ENCODE measurements at regions not wholly inside any gene's neighbourhood (a gene's known extent, or its start where the extent isn't known, plus 50 kb on each side); places are given as distances from the start of the nearest gene placed in this dataset.

DNA sequence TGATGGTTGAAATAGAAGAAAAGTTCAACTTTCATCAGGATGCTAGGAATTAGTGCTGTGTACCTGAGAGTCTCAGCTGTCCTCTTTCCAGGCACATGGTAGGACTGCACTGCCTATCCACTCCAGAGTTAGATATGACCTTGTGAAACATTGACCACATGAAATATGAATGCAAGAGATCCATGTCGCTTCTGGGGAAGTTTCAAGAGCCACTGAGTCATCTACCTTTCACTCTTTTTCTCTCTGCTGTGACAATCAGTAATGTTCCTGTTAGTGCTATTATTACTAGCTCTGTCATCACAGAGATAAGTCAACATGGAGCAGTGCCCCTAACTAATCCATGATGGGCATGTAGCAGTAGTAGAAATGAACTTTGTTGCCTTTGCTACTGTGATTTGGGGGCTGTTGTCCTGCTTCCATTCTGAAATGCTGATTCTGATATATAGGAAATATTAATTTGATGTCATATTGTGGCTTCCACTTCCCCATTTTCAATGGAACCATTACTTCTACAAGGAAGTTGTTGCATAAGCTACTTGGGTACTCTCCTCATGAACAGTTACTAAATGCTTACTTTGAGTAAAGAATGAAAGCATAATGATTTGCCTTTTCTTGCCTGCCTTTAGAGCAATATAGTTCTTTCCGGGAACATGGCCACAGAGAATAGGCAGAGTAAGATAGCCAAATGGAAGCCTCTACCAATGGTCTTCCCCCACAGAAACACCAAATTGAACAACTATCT lies 192.8 kb upstream of the ZNF521 start:
- no peaks in the 10 kb centered on the region for H4K20me1 ChIP-seq (ENCODE audit: control insufficient read depth, extremely low read depth, insufficient read depth, low read length)
- H3K79me2 ChIP-seq (ENCODE audit: control insufficient read depth, insufficient read depth, low read length): no peaks in the 10 kb centered on the region
- H3K36me3 ChIP-seq (ENCODE audit: control insufficient read depth in 2 of 2, extremely low read depth in 1 of 2, insufficient read depth in 2 of 2, low read length in 2 of 2): no peaks in the 10 kb centered on the region
- H3K4me2 ChIP-seq (ENCODE audit: control insufficient read depth, extremely low read depth, insufficient read depth, low read depth, low read length): no peak overlapping the region
- no peak for TF ChIP-seq CTCF (optimal IDR thresholded peaks at IDR 0.05 in 1 of 3, IDR thresholded peaks at IDR 0.05 in 1 of 3, conservative IDR thresholded peaks at IDR 0.05 in 1 of 3; ENCODE audit: extremely low read depth in 1 of 3, insufficient read depth in 2 of 3, low read length in 3 of 3)
- no peak for TF ChIP-seq EZH2 (IDR thresholded peaks at IDR 0.05; ENCODE audit: low read length)
- dilution Hi-C loops (cut with MboI; ENCODE audit: extremely low pct_ligation_motif_present, low sequenced_read_pairs): no loop called here
- no peaks in the 10 kb centered on the region for H3K9me1 ChIP-seq (ENCODE audit: control insufficient read depth, extremely low read depth, insufficient read depth, low read length)
- H3K4me3 ChIP-seq (ENCODE audit: control insufficient read depth in 2 of 3, extremely low read depth in 1 of 3, insufficient read depth in 2 of 3, low read depth in 1 of 3, low read length in 3 of 3): no peak overlapping the region
- H3K9me3 ChIP-seq (ENCODE audit: control insufficient read depth, low read depth, low read length): no peaks in the 10 kb centered on the region
- no peaks in the 10 kb centered on the region for H3K4me1 ChIP-seq (ENCODE audit: control insufficient read depth, extremely low read depth, insufficient read depth, low read length)
- H3K9ac ChIP-seq (ENCODE audit: control insufficient read depth, extremely low read depth, insufficient read depth, low read length): no peak overlapping the region
- no peak overlapping the region for H3K27ac ChIP-seq (ENCODE audit: control insufficient read depth, insufficient read depth, low read length)
- no peak for FAIRE-seq
- no peaks in the 10 kb centered on the region for H3K27me3 ChIP-seq (ENCODE audit: control insufficient read depth, extremely low read depth, insufficient read depth, low read length)
- DNase-seq (ENCODE audit: low read depth, low spot score): no peak
- no peak overlapping the region for H2AFZ ChIP-seq (ENCODE audit: control insufficient read depth, low read length)

- Histone ChIP-seq H3K4me3 (ENCODE audit: control insufficient read depth in 2 of 3, extremely low read depth in 1 of 3, insufficient read depth in 2 of 3, low read depth in 1 of 3, low read length in 3 of 3) (no peak overlapping the region), H3K9me1 (ENCODE audit: control insufficient read depth, extremely low read depth, insufficient read depth, low read length) (no peaks in the 10 kb centered on the region), H3K27ac (ENCODE audit: control insufficient read depth, insufficient read depth, low read length) (no peak overlapping the region), H4K20me1 (ENCODE audit: control insufficient read depth, extremely low read depth, insufficient read depth, low read length) (no peaks in the 10 kb centered on the region), H3K79me2 (ENCODE audit: control insufficient read depth, insufficient read depth, low read length) (no peaks in the 10 kb centered on the region), H3K4me2 (ENCODE audit: control insufficient read depth, extremely low read depth, insufficient read depth, low read depth, low read length) (no peak overlapping the region), H3K9me3 (ENCODE audit: control insufficient read depth, low read depth, low read length) (no peaks in the 10 kb centered on the region), H2AFZ (ENCODE audit: control insufficient read depth, low read length) (no peak overlapping the region), H3K9ac (ENCODE audit: control insufficient read depth, extremely low read depth, insufficient read depth, low read length) (no peak overlapping the region), H3K27me3 (ENCODE audit: control insufficient read depth, extremely low read depth, insufficient read depth, low read length) (no peaks in the 10 kb centered on the region), H3K4me1 (ENCODE audit: control insufficient read depth, extremely low read depth, insufficient read depth, low read length) (no peaks in the 10 kb centered on the region), H3K36me3 (ENCODE audit: control insufficient read depth in 2 of 2, extremely low read depth in 1 of 2, insufficient read depth in 2 of 2, low read length in 2 of 2) (no peaks in the 10 kb centered on the region)
- dilution Hi-C loops (cut with MboI; ENCODE audit: extremely low pct_ligation_motif_present, low sequenced_read_pairs): no loop called here
- DNase-seq (ENCODE audit: low read depth, low spot score) (no peak), FAIRE-seq (no peak)
- TF ChIP-seq EZH2 (IDR thresholded peaks at IDR 0.05; ENCODE audit: low read length) (no peak), CTCF (optimal IDR thresholded peaks at IDR 0.05 in 1 of 3, IDR thresholded peaks at IDR 0.05 in 1 of 3, conservative IDR thresholded peaks at IDR 0.05 in 1 of 3; ENCODE audit: extremely low read depth in 1 of 3, insufficient read depth in 2 of 3, low read length in 3 of 3) (no peak)
Measured at GRCh38 chr18:25538175-25538922, 186.4 kb upstream of the ZNF521 start.

All from keratinocyte (primary cell).